Uterus (tissue), 2 donors: ENCODE measurements at regions not wholly inside any gene's neighbourhood (a gene's known extent, or its start where the extent isn't known, plus 50 kb on each side); places are given as distances from the start of the nearest gene placed in this dataset.

Experiments
- CTCF ChIP-seq, 4 experiments: fragments of 200-600 bp in 2 of 4; fragments of 450-650 bp in 2 of 4; sonication (generic) in 2 of 4; IDR thresholded peaks; one replicate each; pipeline ENCODE4 v1.5.1; 2016 to 2019; ENCODE audit warnings: antibody characterized with exemption in 4 of 4, mild to moderate bottlenecking in 2 of 4, moderate library complexity in 1 of 4
- POLR2A ChIP-seq, 2 donors: fragments of 450-650 bp; IDR thresholded peaks; one replicate each; pipeline ENCODE4 v1.6.1; 2016; ENCODE audit warnings: antibody characterized with exemption in 2 of 2, mild to moderate bottlenecking in 1 of 2, moderate library complexity in 1 of 2

- no peak for TF ChIP-seq CTCF (IDR thresholded peaks at IDR 0.05)
- no peak for TF ChIP-seq POLR2A (IDR thresholded peaks at IDR 0.05)
Measured at GRCh38 chr1:238196516-238196915, 305.8 kb upstream of the ZP4 start.
